ENCODE measurements at regions not wholly inside any gene's neighbourhood (a gene's known extent, or its start where the extent isn't known, plus 50 kb on each side); places are given as distances from the start of the nearest gene placed in this dataset.

- TF ChIP-seq, protein P1, sequence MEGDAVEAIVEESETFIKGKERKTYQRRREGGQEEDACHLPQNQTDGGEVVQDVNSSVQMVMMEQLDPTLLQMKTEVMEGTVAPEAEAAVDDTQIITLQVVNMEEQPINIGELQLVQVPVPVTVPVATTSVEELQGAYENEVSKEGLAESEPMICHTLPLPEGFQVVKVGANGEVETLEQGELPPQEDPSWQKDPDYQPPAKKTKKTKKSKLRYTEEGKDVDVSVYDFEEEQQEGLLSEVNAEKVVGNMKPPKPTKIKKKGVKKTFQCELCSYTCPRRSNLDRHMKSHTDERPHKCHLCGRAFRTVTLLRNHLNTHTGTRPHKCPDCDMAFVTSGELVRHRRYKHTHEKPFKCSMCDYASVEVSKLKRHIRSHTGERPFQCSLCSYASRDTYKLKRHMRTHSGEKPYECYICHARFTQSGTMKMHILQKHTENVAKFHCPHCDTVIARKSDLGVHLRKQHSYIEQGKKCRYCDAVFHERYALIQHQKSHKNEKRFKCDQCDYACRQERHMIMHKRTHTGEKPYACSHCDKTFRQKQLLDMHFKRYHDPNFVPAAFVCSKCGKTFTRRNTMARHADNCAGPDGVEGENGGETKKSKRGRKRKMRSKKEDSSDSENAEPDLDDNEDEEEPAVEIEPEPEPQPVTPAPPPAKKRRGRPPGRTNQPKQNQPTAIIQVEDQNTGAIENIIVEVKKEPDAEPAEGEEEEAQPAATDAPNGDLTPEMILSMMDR (IDR thresholded peaks at IDR 0.05) = no peak
- no peak for DNase-seq (ENCODE audit: low spot score)
- Histone ChIP-seq H3K4me3 (no peak overlapping the region), H3K27ac (no peak overlapping the region)
These were observed 84.5 kb downstream of the ADRA2A start for GRCh38 chr10:111161109-111161874.

GRCh38 chr10:111171183-111171582, 94.4 kb downstream of the ADRA2A start:
- TF ChIP-seq, protein P1 (IDR thresholded peaks at IDR 0.05) = no peak
- no peak overlapping the region for H3K27ac ChIP-seq
- no peak for DNase-seq (ENCODE audit: low spot score)
- no peak overlapping the region for H3K4me3 ChIP-seq

GRCh38 chr10:111175787-111176186, 99.0 kb downstream of the ADRA2A start:
- no peak for DNase-seq (ENCODE audit: low spot score)
- TF ChIP-seq, protein P1 (IDR thresholded peaks at IDR 0.05) = no peak
- Histone ChIP-seq H3K27ac (no peak overlapping the region), H3K4me3 (no peak overlapping the region)

DNA sequence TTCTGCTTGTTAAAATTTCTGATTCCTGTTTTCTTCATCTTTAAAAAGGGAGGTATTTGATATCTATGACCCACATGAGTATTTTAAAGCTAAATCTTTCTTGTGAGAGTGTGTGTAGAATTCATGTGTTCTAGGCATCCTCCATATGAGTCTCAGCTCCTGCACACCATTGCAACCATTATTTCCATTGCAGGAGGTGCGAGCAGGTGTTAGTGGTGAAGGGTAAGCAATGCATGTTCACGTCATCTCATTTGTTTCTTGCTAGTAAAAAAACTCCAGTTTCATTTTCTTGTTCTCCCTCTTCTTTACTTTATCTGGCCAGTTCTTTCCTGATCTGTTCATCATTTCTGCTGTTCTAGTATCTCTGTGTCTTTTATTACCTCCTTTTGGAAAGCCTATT, 100.5 kb downstream of the ADRA2A start:
- Histone ChIP-seq H3K4me3 (no peak overlapping the region), H3K27ac (no peak overlapping the region)
- TF ChIP-seq, protein P1 (IDR thresholded peaks at IDR 0.05) = no peak
- no peak for DNase-seq (ENCODE audit: low spot score)

- DNase-seq (ENCODE audit: low spot score) = no peak
- Histone ChIP-seq H3K27ac (no peak overlapping the region), H3K4me3 (no peak overlapping the region)
- TF ChIP-seq, protein P1 (IDR thresholded peaks at IDR 0.05) = no peak
These were observed 102.7 kb downstream of the ADRA2A start for GRCh38 chr10:111179514-111179913.

DNA sequence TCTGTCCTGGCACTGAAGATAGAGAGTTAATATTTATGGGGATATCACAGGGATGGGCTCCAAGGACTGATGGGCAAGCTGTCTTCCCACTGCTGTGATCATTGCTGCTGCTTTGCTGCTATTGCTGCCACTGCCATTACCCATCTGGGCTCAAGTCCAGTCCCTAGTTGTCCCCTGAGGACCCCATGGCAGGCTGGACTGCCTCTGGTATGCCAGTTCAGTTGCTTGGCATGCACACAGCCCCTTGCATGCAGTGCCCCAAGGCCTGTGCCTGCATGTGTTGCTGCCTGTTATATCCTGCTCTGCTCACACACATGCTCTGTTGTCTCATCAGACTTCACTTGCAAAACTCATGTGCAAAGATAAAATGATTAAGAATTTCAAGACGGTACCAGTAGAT, 109.5 kb downstream of the ADRA2A start:
- no peak overlapping the region for H3K4me3 ChIP-seq
- DNase-seq (ENCODE audit: low spot score) = no peak
- TF ChIP-seq, protein P1 (IDR thresholded peaks at IDR 0.05) = no peak
- H3K27ac ChIP-seq = no peak overlapping the region

DNA sequence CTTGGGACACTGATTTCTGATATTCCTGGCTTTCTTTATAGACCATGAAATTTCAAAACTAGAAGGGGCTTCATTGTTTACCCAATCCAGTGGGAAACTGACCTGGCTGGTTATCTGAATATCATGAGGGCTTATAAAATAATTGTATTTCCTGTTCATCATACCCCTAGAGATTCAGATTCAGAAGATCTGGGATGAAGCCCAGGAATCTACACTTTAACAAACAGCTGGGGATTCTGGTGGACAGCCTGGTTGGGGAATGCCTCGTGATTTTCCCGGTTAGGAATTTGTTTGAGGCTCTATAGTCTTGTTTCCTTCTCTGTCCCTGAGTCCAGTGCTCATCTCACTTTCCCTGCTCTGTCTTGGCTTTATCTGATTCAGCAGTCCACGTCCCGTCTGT, 110.3 kb downstream of the ADRA2A start:
- DNase-seq (ENCODE audit: low spot score) = no peak
- TF ChIP-seq, protein P1 (IDR thresholded peaks at IDR 0.05) = no peak
- no peak overlapping the region for H3K27ac ChIP-seq
- no peak overlapping the region for H3K4me3 ChIP-seq
